ENCODE measurements at regions not wholly inside any gene's neighbourhood (a gene's known extent, or its start where the extent isn't known, plus 50 kb on each side); places are given as distances from the start of the nearest gene placed in this dataset.

DNA sequence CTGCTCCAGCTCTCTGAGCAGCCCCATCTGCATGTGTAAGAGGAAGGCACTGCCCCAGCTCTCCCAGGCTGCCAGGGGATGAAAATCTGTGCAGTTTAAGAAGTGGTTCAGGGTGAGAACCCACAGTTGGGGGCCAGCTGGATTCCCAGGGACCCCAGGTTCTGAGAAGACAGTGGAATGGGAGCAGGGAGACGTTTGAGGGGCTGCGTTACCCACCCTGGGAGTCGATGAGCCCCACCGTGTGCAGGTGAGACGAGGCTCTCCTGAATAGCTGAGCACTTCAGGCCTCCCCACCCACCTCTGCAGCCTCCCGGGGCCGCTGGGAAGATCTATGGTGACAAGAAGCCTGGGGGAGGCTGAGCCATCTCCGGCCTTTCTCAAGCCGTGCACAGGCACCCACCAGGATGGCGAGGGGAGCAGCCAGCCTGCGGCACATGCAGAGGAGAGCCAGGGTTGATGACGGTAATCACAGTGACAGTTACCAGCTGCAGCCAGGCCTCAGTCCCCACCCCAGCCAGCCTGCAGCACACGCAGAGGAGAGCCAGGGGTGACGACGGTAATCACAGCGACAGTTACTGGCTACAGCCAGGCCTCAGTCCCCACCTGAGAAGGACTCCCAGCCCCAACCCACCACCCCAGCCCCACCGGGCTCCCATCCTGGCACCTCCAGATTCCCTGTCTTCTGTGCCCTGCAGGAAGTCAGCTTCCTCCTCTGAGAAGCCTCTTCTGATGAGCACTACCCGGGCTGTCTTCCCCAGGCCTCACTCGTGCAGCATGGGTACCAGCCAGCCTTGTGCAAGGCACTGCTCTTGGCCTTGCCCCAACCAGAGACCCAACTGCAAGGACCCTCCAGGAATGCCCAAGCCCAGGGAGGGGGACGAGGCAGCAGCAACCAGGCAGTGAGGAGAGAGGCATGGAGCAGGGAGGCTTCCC is 150.8 kb upstream of the PPP1R26 start:
- no peak for DNase-seq (ENCODE audit: low spot score)
- Mint-ChIP-seq H3K27me3 (ENCODE audit: unreplicated experiment) (peaks cover 3% of the 10 kb centered on the region), H3K27ac (ENCODE audit: unreplicated experiment) (no peak overlapping the region), H3K4me3 (ENCODE audit: unreplicated experiment) (no peak overlapping the region), H3K36me3 (ENCODE audit: low read depth, unreplicated experiment) (peaks cover 4% of the 10 kb centered on the region), H3K4me1 (ENCODE audit: unreplicated experiment) (no peaks in the 10 kb centered on the region), H3K9me3 (ENCODE audit: unreplicated experiment) (no peaks in the 10 kb centered on the region)
- TF ChIP-seq, protein P1, sequence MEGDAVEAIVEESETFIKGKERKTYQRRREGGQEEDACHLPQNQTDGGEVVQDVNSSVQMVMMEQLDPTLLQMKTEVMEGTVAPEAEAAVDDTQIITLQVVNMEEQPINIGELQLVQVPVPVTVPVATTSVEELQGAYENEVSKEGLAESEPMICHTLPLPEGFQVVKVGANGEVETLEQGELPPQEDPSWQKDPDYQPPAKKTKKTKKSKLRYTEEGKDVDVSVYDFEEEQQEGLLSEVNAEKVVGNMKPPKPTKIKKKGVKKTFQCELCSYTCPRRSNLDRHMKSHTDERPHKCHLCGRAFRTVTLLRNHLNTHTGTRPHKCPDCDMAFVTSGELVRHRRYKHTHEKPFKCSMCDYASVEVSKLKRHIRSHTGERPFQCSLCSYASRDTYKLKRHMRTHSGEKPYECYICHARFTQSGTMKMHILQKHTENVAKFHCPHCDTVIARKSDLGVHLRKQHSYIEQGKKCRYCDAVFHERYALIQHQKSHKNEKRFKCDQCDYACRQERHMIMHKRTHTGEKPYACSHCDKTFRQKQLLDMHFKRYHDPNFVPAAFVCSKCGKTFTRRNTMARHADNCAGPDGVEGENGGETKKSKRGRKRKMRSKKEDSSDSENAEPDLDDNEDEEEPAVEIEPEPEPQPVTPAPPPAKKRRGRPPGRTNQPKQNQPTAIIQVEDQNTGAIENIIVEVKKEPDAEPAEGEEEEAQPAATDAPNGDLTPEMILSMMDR (IDR thresholded peaks at IDR 0.05; ENCODE audit: unreplicated experiment): no peak

DNA sequence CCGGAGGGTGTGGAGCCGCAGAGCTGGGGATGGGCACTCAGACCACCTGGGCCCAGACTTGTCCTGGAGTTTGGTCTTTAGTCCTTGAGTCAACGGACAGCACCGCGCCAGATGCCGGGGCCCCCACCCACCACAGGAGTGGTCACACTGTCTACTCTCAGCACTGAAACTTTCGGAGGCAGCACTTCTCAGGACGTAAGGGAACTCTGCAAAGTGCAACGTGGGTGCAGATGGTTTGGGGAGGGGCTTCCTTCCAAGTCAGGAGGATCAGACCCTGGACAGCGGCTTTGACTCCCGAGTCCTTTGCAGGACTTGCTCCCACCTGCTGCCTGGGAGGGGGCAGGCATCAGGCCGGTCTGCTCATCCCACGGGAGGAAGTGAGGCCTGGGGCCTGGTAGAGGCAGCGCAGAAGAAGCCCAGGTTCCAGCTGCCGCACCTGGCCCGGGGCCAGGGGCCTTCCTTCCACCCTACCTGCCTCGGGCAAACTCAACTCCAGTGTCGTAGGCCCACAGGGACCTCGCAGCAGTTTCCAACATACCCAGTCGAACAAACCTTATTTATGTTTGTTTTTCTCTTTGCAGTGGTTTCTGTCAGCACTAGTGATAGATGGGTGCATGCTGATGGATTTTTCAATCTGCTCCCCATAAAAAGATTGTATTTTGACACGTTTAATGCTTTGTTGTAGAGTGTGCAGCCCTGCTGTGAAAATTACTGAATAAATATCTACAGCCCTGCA is 149.8 kb upstream of the PPP1R26 start:
- Mint-ChIP-seq H3K27me3 (ENCODE audit: unreplicated experiment) (peaks cover 3% of the 10 kb centered on the region), H3K4me3 (ENCODE audit: unreplicated experiment) (no peak overlapping the region), H3K36me3 (ENCODE audit: low read depth, unreplicated experiment) (peaks cover 4% of the 10 kb centered on the region), H3K4me1 (ENCODE audit: unreplicated experiment) (no peaks in the 10 kb centered on the region), H3K9me3 (ENCODE audit: unreplicated experiment) (no peaks in the 10 kb centered on the region), H3K27ac (ENCODE audit: unreplicated experiment) (no peak overlapping the region)
- no peak for DNase-seq (ENCODE audit: low spot score)
- TF ChIP-seq, protein P1 (IDR thresholded peaks at IDR 0.05; ENCODE audit: unreplicated experiment): no peak

DNA sequence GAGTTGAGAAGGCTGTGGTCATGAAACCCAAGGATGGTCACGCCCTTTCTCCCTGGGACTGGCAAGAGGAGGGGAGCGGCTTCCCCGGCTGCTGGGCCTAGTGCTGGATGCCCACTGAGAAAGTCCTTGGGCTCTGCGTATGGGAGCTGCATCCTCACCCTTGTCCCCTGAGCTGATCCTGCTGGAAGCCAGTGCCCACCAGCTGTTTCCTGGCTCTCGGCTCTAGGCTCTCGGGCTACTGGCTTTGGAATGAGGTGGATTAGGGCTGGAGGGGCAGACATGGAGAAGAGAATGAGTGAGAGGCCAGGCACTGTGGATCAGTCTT is 149.3 kb upstream of the PPP1R26 start:
- no peaks in the 10 kb centered on the region for H3K4me1 Mint-ChIP-seq (ENCODE audit: unreplicated experiment)
- no peaks in the 10 kb centered on the region for H3K9me3 Mint-ChIP-seq (ENCODE audit: unreplicated experiment)
- DNase-seq (ENCODE audit: low spot score): no peak
- no peak overlapping the region for H3K4me3 Mint-ChIP-seq (ENCODE audit: unreplicated experiment)
- H3K36me3 Mint-ChIP-seq (ENCODE audit: low read depth, unreplicated experiment): peaks cover 4% of the 10 kb centered on the region
- TF ChIP-seq, protein P1 (IDR thresholded peaks at IDR 0.05; ENCODE audit: unreplicated experiment): no peak
- H3K27me3 Mint-ChIP-seq (ENCODE audit: unreplicated experiment): peaks cover 3% of the 10 kb centered on the region
- no peak overlapping the region for H3K27ac Mint-ChIP-seq (ENCODE audit: unreplicated experiment)

DNA sequence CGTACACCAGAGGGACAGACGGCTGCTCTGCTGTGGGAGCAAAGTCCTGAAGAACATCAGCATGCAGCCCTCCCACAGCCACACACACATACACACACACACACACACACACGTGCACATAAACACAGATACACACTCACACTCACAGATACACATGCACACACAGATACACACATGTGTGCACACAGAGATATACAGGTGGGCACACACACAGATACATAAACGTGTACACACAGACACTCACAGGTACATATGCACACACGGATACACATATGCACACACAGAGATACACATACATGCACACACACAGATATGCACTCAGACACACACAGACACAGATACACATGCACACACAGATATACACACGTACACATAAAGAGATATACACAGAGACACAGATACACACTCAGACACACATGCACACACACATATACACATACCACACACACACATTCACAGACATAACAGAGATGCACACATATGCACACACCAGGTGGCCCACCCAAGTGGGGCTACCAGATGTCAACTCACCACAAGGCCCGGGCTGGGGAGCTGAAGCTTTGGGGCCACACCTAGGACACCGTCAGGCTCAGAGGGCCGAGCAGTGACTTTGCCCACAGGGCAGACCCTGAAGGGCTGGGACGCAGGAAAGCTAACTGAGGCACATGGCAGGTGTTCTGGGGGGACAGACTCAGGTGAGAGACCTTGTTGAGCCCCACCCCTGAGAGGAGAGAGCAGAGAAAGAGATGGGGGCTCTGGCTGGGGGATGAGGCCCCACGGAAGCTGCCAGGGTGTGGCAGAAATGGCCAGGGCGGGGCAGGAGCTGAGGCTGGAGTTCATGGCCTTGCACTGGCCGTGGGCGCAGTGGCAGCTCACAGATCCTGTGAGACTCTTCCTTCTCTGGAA is 148.6 kb upstream of the PPP1R26 start:
- H3K9me3 Mint-ChIP-seq (ENCODE audit: unreplicated experiment): no peaks in the 10 kb centered on the region

More for the DNA sequence above, 148.6 kb upstream of the PPP1R26 start:
- no peak overlapping the region for H3K27ac Mint-ChIP-seq (ENCODE audit: unreplicated experiment)
- no peak overlapping the region for H3K4me3 Mint-ChIP-seq (ENCODE audit: unreplicated experiment)
- TF ChIP-seq, protein P1 (IDR thresholded peaks at IDR 0.05; ENCODE audit: unreplicated experiment): no peak
- H3K36me3 Mint-ChIP-seq (ENCODE audit: low read depth, unreplicated experiment): peaks cover 4% of the 10 kb centered on the region
- no peak for DNase-seq (ENCODE audit: low spot score)
- no peaks in the 10 kb centered on the region for H3K4me1 Mint-ChIP-seq (ENCODE audit: unreplicated experiment)
- peaks cover 3% of the 10 kb centered on the region for H3K27me3 Mint-ChIP-seq (ENCODE audit: unreplicated experiment)
